ENCODE measurements at regions not wholly inside any gene's neighbourhood (a gene's known extent, or its start where the extent isn't known, plus 50 kb on each side); places are given as distances from the start of the nearest gene placed in this dataset.

DNA sequence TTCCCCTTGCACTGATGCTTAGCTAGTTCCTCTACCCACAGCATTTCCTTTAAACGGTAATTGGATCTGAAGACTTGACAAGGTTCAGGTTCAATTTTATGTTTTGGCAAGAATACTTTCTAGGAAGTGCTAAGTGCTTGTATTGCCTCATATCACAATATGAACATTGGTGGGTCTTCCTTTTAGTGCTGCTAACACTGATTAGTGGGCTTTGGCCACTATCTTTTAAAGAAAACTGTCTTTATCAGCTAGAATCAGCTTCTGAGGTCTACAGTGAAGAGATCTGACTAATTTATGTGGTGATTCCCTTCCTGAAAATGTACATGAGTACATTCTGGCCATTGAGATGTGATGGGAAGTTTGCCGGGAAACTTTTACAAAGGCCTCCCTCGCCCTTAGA, 316.7 kb upstream of the KLF3 start:
- 72 to 93% methylated on average over 3 of the region's 3 CpGs for WGBS, 2 donors
- no peak for DNase-seq
- Histone ChIP-seq H3K4me1 (no peaks in the 10 kb centered on the region), H3K4me3 (no peak overlapping the region), H3K36me3 (replicated peaks in 1 of 2; ENCODE audit: insufficient read depth in 1 of 2, low read depth in 2 of 2) (no peaks in the 10 kb centered on the region), H3K27me3 (no peaks in the 10 kb centered on the region), H3K27ac (no peak overlapping the region), H3K9me3 (no peaks in the 10 kb centered on the region)
- no peak for ATAC-seq
- intact Hi-C loops (cut with DNase I), result no loop called here
- no peak for TF ChIP-seq POLR2A (IDR thresholded peaks at IDR 0.05)
- TF ChIP-seq, protein P1, sequence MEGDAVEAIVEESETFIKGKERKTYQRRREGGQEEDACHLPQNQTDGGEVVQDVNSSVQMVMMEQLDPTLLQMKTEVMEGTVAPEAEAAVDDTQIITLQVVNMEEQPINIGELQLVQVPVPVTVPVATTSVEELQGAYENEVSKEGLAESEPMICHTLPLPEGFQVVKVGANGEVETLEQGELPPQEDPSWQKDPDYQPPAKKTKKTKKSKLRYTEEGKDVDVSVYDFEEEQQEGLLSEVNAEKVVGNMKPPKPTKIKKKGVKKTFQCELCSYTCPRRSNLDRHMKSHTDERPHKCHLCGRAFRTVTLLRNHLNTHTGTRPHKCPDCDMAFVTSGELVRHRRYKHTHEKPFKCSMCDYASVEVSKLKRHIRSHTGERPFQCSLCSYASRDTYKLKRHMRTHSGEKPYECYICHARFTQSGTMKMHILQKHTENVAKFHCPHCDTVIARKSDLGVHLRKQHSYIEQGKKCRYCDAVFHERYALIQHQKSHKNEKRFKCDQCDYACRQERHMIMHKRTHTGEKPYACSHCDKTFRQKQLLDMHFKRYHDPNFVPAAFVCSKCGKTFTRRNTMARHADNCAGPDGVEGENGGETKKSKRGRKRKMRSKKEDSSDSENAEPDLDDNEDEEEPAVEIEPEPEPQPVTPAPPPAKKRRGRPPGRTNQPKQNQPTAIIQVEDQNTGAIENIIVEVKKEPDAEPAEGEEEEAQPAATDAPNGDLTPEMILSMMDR (IDR thresholded peaks at IDR 0.05), result no peak

DNA sequence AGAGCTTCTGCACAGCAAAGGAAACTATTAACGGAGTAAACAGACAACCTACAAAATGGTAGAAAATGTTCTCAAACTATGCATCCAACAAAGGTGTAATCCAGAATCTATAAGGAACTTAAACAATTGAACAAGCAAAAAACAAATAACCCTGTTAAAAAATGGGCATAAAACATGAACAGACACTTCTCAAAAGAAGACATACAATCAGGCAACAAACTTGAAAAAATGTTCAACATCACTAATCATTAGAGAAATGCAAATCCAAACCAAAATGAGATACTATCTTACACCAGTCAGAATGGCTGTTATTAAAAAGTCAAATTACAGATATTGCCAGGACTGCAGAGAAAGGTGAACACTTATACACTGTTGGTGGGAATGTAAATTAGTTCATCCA, 309.6 kb upstream of the KLF3 start:
- Histone ChIP-seq H3K27ac (no peak overlapping the region), H3K9me3 (no peaks in the 10 kb centered on the region), H3K4me3 (no peak overlapping the region), H3K36me3 (replicated peaks in 1 of 2; ENCODE audit: insufficient read depth in 1 of 2, low read depth in 2 of 2) (no peaks in the 10 kb centered on the region), H3K4me1 (no peaks in the 10 kb centered on the region), H3K27me3 (no peaks in the 10 kb centered on the region)
- WGBS, 2 donors, result 79 to 85% methylated on average over 1 of the region's 1 CpG
- intact Hi-C loops (cut with DNase I), result no loop called here
- ATAC-seq (no peak), DNase-seq (no peak)
- no peak for TF ChIP-seq POLR2A (IDR thresholded peaks at IDR 0.05)
- TF ChIP-seq, protein P1 (IDR thresholded peaks at IDR 0.05), result no peak

- H3K4me1 ChIP-seq, result no peaks in the 10 kb centered on the region
- H3K36me3 ChIP-seq (replicated peaks in 1 of 2; ENCODE audit: insufficient read depth in 1 of 2, low read depth in 2 of 2), result no peaks in the 10 kb centered on the region
- H3K4me3 ChIP-seq, result no peak overlapping the region
- no peak overlapping the region for H3K27ac ChIP-seq
- no peaks in the 10 kb centered on the region for H3K9me3 ChIP-seq
- TF ChIP-seq POLR2A (IDR thresholded peaks at IDR 0.05), result no peak
- TF ChIP-seq, protein P1 (IDR thresholded peaks at IDR 0.05), result no peak
- ATAC-seq (no peak), DNase-seq (no peak)
- H3K27me3 ChIP-seq, result no peaks in the 10 kb centered on the region
- intact Hi-C loops (cut with DNase I), result no loop called here
- WGBS, 2 donors, result 78 to 80% methylated on average over 5 of the region's 5 CpGs
These were observed 309.1 kb upstream of the KLF3 start for GRCh38 chr4:38354872-38355271.

DNA sequence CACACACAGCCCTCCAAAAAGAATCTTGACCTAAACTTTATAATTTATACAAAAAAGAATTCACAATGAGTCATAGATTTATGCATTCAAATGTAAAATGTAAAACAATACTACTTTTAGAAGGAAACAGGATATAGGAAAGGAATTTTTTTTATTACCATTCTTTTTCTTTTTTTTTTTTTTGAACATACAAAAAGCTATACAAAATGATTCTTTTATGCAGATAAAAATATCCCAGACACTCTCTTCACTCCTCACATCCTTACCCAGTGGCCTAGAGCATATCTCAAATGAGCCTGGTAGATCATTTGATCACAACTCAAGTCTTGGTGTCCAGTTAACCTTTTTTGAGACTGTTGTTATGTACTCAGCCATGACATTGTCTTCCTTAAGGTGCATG, 307.3 kb upstream of the KLF3 start:
- H3K27me3 ChIP-seq, result no peaks in the 10 kb centered on the region
- H3K9me3 ChIP-seq, result no peaks in the 10 kb centered on the region
- no peak for ATAC-seq
- no peaks in the 10 kb centered on the region for H3K36me3 ChIP-seq (replicated peaks in 1 of 2; ENCODE audit: insufficient read depth in 1 of 2, low read depth in 2 of 2)
- intact Hi-C loops (cut with DNase I), result no loop called here
- H3K4me1 ChIP-seq, result no peaks in the 10 kb centered on the region
- TF ChIP-seq POLR2A (IDR thresholded peaks at IDR 0.05), result no peak
- TF ChIP-seq, protein P1 (IDR thresholded peaks at IDR 0.05), result no peak
- no peak overlapping the region for H3K4me3 ChIP-seq
- DNase-seq, result no peak
- H3K27ac ChIP-seq, result no peak overlapping the region

GRCh38 chr4:38357546-38357945, 306.5 kb upstream of the KLF3 start:
- TF ChIP-seq POLR2A (IDR thresholded peaks at IDR 0.05), result no peak
- TF ChIP-seq, protein P1 (IDR thresholded peaks at IDR 0.05), result no peak
- no peak overlapping the region for H3K27ac ChIP-seq
- DNase-seq (no peak), ATAC-seq (no peak)
- no peaks in the 10 kb centered on the region for H3K36me3 ChIP-seq (replicated peaks in 1 of 2; ENCODE audit: insufficient read depth in 1 of 2, low read depth in 2 of 2)
- H3K4me1 ChIP-seq, result no peaks in the 10 kb centered on the region
- no peaks in the 10 kb centered on the region for H3K9me3 ChIP-seq
- no peaks in the 10 kb centered on the region for H3K27me3 ChIP-seq
- intact Hi-C loops (cut with DNase I), result no loop called here
- H3K4me3 ChIP-seq, result no peak overlapping the region
- 91 to 93% methylated on average over 6 of the region's 6 CpGs for WGBS, 2 donors
